Esophagus muscularis mucosa (tissue), 4 donors: ENCODE measurements at regions not wholly inside any gene's neighbourhood (a gene's known extent, or its start where the extent isn't known, plus 50 kb on each side); places are given as distances from the start of the nearest gene placed in this dataset.
"Not testable (repeated sequence)": the region's sequence is repeated elsewhere in the genome, so short reads cannot be mapped to it uniquely, and the experiment has no call there.

ENCODE experiments used
- EP300 ChIP-seq: sonication (generic); formaldehyde crosslinking; IDR thresholded peaks from one replicate; pipeline ENCODE4 v1.6.1; 2017; ENCODE audit warnings: antibody characterized with exemption
- POLR2A ChIP-seq: fragments of 450-650 bp; IDR thresholded peaks from one replicate; pipeline ENCODE4 v1.6.1; 2017; ENCODE audit warnings: antibody characterized with exemption, moderate library complexity, mild to moderate bottlenecking, low read depth
- POLR2AphosphoS5 ChIP-seq, 2 donors: sonication (generic); formaldehyde crosslinking; IDR thresholded peaks; one replicate each; pipeline ENCODE4 v1.6.1; 2017; ENCODE audit warnings: antibody characterized with exemption in 2 of 2
- TF ChIP-seq, protein P1 (sequence below), 3 experiments: fragments of 200-600 bp in 2 of 3; fragments of 450-650 bp in 1 of 3; sonication (generic) in 2 of 3; IDR thresholded peaks; one replicate each; pipeline ENCODE4 v1.5.1; 2017 to 2019; ENCODE audit warnings: antibody characterized with exemption in 3 of 3, mild to moderate bottlenecking in 2 of 3, moderate library complexity in 1 of 3

DNA sequence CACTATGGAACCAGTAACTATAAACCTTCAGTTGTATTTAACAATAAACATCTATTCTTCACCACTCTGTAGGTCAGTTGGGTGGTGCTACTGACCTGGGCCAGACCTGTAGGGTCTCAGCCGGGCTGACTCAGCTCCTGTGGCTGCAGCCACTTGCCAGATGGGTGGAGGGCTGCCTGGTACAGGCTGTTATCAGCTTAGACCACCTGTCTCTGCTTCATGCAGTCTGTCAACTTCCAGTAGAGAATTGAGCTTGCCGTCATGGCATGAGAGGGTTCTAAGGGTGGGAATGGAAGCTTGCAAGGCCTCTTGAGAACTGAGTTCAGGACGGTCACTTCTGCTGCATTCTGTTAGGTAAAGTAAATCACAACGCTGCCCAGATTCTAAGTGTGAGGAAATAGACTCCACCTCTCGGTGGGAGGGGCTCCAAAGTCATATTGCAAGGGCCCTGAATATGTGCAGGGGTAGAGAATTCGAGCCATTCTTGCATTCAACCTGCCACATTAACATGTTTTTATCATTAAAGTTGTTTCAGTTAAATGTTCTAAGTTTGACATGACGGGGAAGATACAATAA, 81.5 kb upstream of the PABPC3 start:
- TF ChIP-seq, protein P1, sequence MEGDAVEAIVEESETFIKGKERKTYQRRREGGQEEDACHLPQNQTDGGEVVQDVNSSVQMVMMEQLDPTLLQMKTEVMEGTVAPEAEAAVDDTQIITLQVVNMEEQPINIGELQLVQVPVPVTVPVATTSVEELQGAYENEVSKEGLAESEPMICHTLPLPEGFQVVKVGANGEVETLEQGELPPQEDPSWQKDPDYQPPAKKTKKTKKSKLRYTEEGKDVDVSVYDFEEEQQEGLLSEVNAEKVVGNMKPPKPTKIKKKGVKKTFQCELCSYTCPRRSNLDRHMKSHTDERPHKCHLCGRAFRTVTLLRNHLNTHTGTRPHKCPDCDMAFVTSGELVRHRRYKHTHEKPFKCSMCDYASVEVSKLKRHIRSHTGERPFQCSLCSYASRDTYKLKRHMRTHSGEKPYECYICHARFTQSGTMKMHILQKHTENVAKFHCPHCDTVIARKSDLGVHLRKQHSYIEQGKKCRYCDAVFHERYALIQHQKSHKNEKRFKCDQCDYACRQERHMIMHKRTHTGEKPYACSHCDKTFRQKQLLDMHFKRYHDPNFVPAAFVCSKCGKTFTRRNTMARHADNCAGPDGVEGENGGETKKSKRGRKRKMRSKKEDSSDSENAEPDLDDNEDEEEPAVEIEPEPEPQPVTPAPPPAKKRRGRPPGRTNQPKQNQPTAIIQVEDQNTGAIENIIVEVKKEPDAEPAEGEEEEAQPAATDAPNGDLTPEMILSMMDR (IDR thresholded peaks at IDR 0.05), result not testable (repeated sequence)
- not testable (repeated sequence) for TF ChIP-seq POLR2A; POLR2AphosphoS5 (IDR thresholded peaks at IDR 0.05); EP300
